H9 (cell line): ENCODE measurements at regions not wholly inside any gene's neighbourhood (a gene's known extent, or its start where the extent isn't known, plus 50 kb on each side); places are given as distances from the start of the nearest gene placed in this dataset.

Experiments
- DNase-seq: peaks from one replicate; pipeline ENCODE4 v3.0.0-alpha.2; 2017
- H2AFZ ChIP-seq: one replicate; pipeline ENCODE4 v1.6.1; 2013; ENCODE audit warnings: mild to moderate bottlenecking, low read length, control low read depth, moderate library complexity
- H2AK5ac ChIP-seq: 2 replicates; pipeline ENCODE4 v1.6.1; 2013; ENCODE audit warnings: low read length, control low read depth, mixed read lengths; ENCODE audit not compliant: insufficient read length
- H2BK120ac ChIP-seq: one replicate; pipeline ENCODE4 v1.6.1; 2013; ENCODE audit warnings: low read depth, mild to moderate bottlenecking, low read length, control low read depth, inconsistent platforms; ENCODE audit not compliant: poor library complexity, severe bottlenecking
- H2BK12ac ChIP-seq: 2 replicates; pipeline ENCODE4 v1.6.1; 2013; ENCODE audit warnings: low read length, control low read depth, mixed read lengths, low read depth; ENCODE audit not compliant: insufficient read length
- H2BK15ac ChIP-seq: 2 replicates; pipeline ENCODE4 v1.6.1; 2013; ENCODE audit warnings: low read depth, low read length, control low read depth
- H2BK20ac ChIP-seq: one replicate; pipeline ENCODE4 v1.6.1; 2013; ENCODE audit warnings: low read depth, mild to moderate bottlenecking, low read length, control low read depth, inconsistent platforms; ENCODE audit not compliant: poor library complexity, severe bottlenecking
- H2BK5ac ChIP-seq: 2 replicates; pipeline ENCODE4 v1.6.1; 2013; ENCODE audit warnings: low read length, control low read depth, mixed read lengths; ENCODE audit not compliant: insufficient read length
- H3K14ac ChIP-seq: 2 replicates; pipeline ENCODE4 v1.6.1; 2013; ENCODE audit warnings: low read length, control low read depth; ENCODE audit not compliant: insufficient read depth
- H3K18ac ChIP-seq: 2 replicates; pipeline ENCODE4 v1.6.1; 2013; ENCODE audit warnings: low read depth, mild to moderate bottlenecking, mixed read lengths, low read length, control low read depth; ENCODE audit not compliant: insufficient read length
- H3K23ac ChIP-seq: 2 replicates; pipeline ENCODE4 v1.6.1; 2013; ENCODE audit warnings: low read length, control low read depth, mixed read lengths, low read depth; ENCODE audit not compliant: insufficient read length
- H3K23me2 ChIP-seq: 2 replicates; pipeline ENCODE4 v1.6.1; 2013; ENCODE audit warnings: low read depth, mild to moderate bottlenecking, mixed read lengths, low read length, control low read depth; ENCODE audit not compliant: insufficient read length, poor library complexity, severe bottlenecking
- H3K27ac ChIP-seq: 2 replicates; pipeline ENCODE4 v1.5.1; 2013; ENCODE audit warnings: low read length, control low read depth, mixed read lengths, low read depth; ENCODE audit not compliant: insufficient read length
- H3K27me3 ChIP-seq: 2 replicates; pipeline ENCODE4 v1.6.1; 2013; ENCODE audit warnings: low read length, control low read depth, inconsistent platforms; ENCODE audit not compliant: insufficient read depth
- H3K4ac ChIP-seq: 2 replicates; pipeline ENCODE4 v1.6.1; 2013; ENCODE audit warnings: low read depth, mild to moderate bottlenecking, control low read depth, inconsistent platforms, low read length, moderate library complexity
- H3K4me1 ChIP-seq: 2 replicates; pipeline ENCODE4 v1.6.1; 2013; ENCODE audit warnings: low read length, control low read depth, inconsistent platforms; ENCODE audit not compliant: insufficient read depth
- H3K4me2 ChIP-seq: 2 replicates; pipeline ENCODE4 v1.6.1; 2013; ENCODE audit warnings: low read length, control low read depth, mixed read lengths; ENCODE audit not compliant: insufficient read length, insufficient read depth
- H3K56ac ChIP-seq: 2 replicates; pipeline ENCODE4 v1.6.1; 2013; ENCODE audit warnings: low read depth, mild to moderate bottlenecking, mixed read lengths, low read length, control low read depth; ENCODE audit not compliant: insufficient read length
- H3K79me1 ChIP-seq: 2 replicates; pipeline ENCODE4 v1.6.1; 2013; ENCODE audit warnings: low read depth, mild to moderate bottlenecking, moderate library complexity, low read length, control low read depth, inconsistent platforms; ENCODE audit not compliant: insufficient read depth, poor library complexity, severe bottlenecking
- H3K79me2 ChIP-seq: 2 replicates; pipeline ENCODE4 v1.6.1; 2013; ENCODE audit warnings: low read length, control low read depth, inconsistent platforms; ENCODE audit not compliant: insufficient read depth
- H3K9ac ChIP-seq: 2 replicates; pipeline ENCODE4 v1.6.1; 2013; ENCODE audit warnings: low read length, control low read depth, mixed read lengths; ENCODE audit not compliant: insufficient read length; ENCODE audit errors: extremely low read depth
- H3K9me3 ChIP-seq: one replicate; pipeline ENCODE4 v1.6.1; 2013; ENCODE audit warnings: low read depth, low read length, inconsistent platforms; ENCODE audit not compliant: control insufficient read depth
- H3T11ph ChIP-seq: one replicate; pipeline ENCODE4 v1.6.1; 2013; ENCODE audit warnings: mild to moderate bottlenecking, low read length, control low read depth, inconsistent platforms
- H4K20me1 ChIP-seq: one replicate; pipeline ENCODE4 v1.6.1; 2013; ENCODE audit not compliant: control insufficient read depth, insufficient read length, insufficient read depth
- H4K5ac ChIP-seq: 2 replicates; pipeline ENCODE4 v1.6.1; 2013; ENCODE audit warnings: low read depth, mild to moderate bottlenecking, mixed read lengths, low read length, control low read depth; ENCODE audit not compliant: insufficient read length
- H4K8ac ChIP-seq: replicated peaks from 2 replicates; pipeline ENCODE4 v1.6.1; 2013; ENCODE audit warnings: low read length, control low read depth, mixed read lengths, low read depth; ENCODE audit not compliant: insufficient read length
- H4K91ac ChIP-seq: 2 replicates; pipeline ENCODE4 v1.6.1; 2013; ENCODE audit warnings: low read depth, mild to moderate bottlenecking, moderate library complexity, mixed read lengths, low read length, control low read depth; ENCODE audit not compliant: insufficient read length
- H3K27ac Mint-ChIP-seq, 3 experiments: 2 replicates in 2 of 3; 3 replicates in 1 of 3; pipeline ENCODE4 v1.8.0; 2020 to 2021; ENCODE audit warnings: mixed read lengths in 3 of 3, mild to moderate bottlenecking in 1 of 3, moderate library complexity in 1 of 3
- H3K27me3 Mint-ChIP-seq: 2 replicates; pipeline ENCODE4 v1.8.0; 2021; ENCODE audit warnings: low read depth, mild to moderate bottlenecking, moderate library complexity, mixed read lengths
- H3K36me3 Mint-ChIP-seq, 3 experiments: 2 replicates in 2 of 3; 3 replicates in 1 of 3; pipeline ENCODE4 v1.8.0; 2020 to 2021; ENCODE audit warnings: low read depth in 3 of 3, mixed read lengths in 3 of 3; ENCODE audit not compliant: insufficient read depth in 1 of 3
- H3K4me1 Mint-ChIP-seq, 2 experiments: 2 replicates each; pipeline ENCODE4 v1.8.0; 2020; ENCODE audit warnings: mixed read lengths in 2 of 2
- H3K4me3 Mint-ChIP-seq, 2 experiments: 2 replicates in 1 of 2; 3 replicates in 1 of 2; pipeline ENCODE4 v1.8.0; 2020 to 2021; ENCODE audit warnings: mild to moderate bottlenecking in 2 of 2, mixed read lengths in 2 of 2, moderate library complexity in 1 of 2
- H3K9me3 Mint-ChIP-seq, 2 experiments: 2 replicates in 1 of 2; 3 replicates in 1 of 2; pipeline ENCODE4 v1.8.0; 2020; ENCODE audit warnings: mild to moderate bottlenecking in 2 of 2, mixed read lengths in 2 of 2, moderate library complexity in 1 of 2
- CTCF ChIP-seq: fragments of 200-600 bp; sonication (generic); conservative IDR thresholded peaks from 3 replicates; pipeline ENCODE4 v1.8.0; 2021; ENCODE audit warnings: antibody characterized with exemption, mild to moderate bottlenecking
- WGBS: extraction: QIAGEN DNeasy Blood & Tissue Kit; methylation state at CpG from one replicate; pipeline ENCODE4 v1.1.7; 2013; ENCODE audit warnings: missing lambda C conversion rate, low lambda C conversion rate, mixed read lengths; ENCODE audit not compliant: insufficient read length; ENCODE audit errors: extremely low coverage; 5-methylcytosine and 5-hydroxymethylcytosine counted together

GRCh38 chr12:111185206-111185888 is 183.5 kb downstream of the PHETA1 start:
- Histone ChIP-seq H3K4me1 (no peaks in the 10 kb centered on the region), H3K4ac (no peak overlapping the region), H3K27ac (no peak overlapping the region), H3K4me2 (no peak overlapping the region), H3K18ac (no peak overlapping the region), H2BK120ac (no peak overlapping the region), H4K91ac (no peak overlapping the region), H2AFZ (no peak overlapping the region), H3K23me2 (no peaks in the 10 kb centered on the region), H3K56ac (no peak overlapping the region), H4K8ac (no peak overlapping the region), H4K20me1 (no peaks in the 10 kb centered on the region), H3K14ac (no peak overlapping the region), H2BK12ac (no peak overlapping the region), H3K23ac (no peak overlapping the region), H2BK20ac (no peak overlapping the region), H4K5ac (no peak overlapping the region), H3T11ph (no peak overlapping the region), H3K9ac (no peak overlapping the region), H3K79me2 (no peaks in the 10 kb centered on the region), H3K9me3 (no peaks in the 10 kb centered on the region), H2BK15ac (no peak overlapping the region), H2AK5ac (no peak overlapping the region), H3K79me1 (no peaks in the 10 kb centered on the region), H3K27me3 (no peaks in the 10 kb centered on the region), H2BK5ac (no peak overlapping the region)
- H3K9me3 Mint-ChIP-seq, result no peaks in the 10 kb centered on the region
- no peak for DNase-seq
- peaks cover 2 to 16% of the 10 kb centered on the region in 2 experiments; a peak in 3 of 4 replicates for H3K4me1 Mint-ChIP-seq
- no CpG with 5 or more reads among the region's 13 CpGs for WGBS
- no peaks in the 10 kb centered on the region; the same call in 1 of the 2 replicates for H3K27me3 Mint-ChIP-seq
- no peak for TF ChIP-seq CTCF
- H3K36me3 Mint-ChIP-seq, result no peaks in the 10 kb centered on the region; a peak in 2 of 7 replicates
- H3K4me3 Mint-ChIP-seq, result no peak overlapping the region
- peak overlapping the region in 1 of 3 experiments; percentile 87; a peak in 1 of 7 replicates for H3K27ac Mint-ChIP-seq
